ENCODE measurements at regions not wholly inside any gene's neighbourhood (a gene's known extent, or its start where the extent isn't known, plus 50 kb on each side); places are given as distances from the start of the nearest gene placed in this dataset.

DNA sequence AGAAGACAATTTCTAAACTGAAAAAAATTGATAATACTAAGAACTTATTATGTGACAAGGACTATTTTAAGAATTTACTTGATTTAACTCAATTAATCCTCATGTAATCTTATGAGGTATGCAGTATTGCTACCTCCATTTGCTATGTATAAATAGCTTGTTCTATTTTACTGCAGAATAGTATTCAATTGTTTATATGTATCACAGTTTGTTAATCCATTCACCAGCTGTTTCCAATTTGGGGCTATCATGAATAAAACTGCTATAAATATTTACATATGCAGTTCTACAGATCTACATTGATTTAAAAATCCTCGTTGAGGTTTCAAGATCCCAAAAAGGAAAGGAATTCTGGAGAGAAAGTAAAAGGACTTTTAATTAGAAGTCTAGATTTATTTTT, 54.8 kb upstream of the DOCK10 start:
- no peak for DNase-seq (ENCODE audit: low spot score)

Measured in HT-29 (cell line).